ENCODE measurements at regions not wholly inside any gene's neighbourhood (a gene's known extent, or its start where the extent isn't known, plus 50 kb on each side); places are given as distances from the start of the nearest gene placed in this dataset.

DNA sequence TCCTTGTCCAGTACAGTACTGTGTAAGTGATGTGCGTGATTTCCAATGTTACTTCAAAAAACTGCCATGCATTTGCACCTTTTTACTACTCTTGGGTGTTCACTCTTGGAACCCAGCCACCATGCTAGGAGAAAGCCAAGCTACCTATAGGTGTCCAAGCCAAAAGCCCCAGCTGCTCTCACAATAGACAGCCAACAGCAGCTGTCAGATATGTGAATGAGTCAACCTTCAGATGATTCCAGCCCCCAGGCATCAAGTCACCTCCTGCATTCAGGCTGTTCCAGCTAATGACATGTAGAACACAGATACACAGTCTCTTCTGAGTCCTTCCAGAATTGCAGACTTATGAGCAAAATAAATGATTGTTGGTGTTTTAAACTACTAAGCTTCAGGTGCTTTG is 417.7 kb upstream of the TGFBR2 start:
- TF ChIP-seq CTCF (conservative IDR thresholded peaks at IDR 0.05), result no peak
- TF ChIP-seq ZFX (IDR thresholded peaks at IDR 0.05), result no peak
